Activated CD4-positive, CD25-positive, alpha-beta regulatory T cell treated with anti-CD3 and anti-CD28 coated beads, Interleukin-2, amount 50 U/mL, for 72 hours (primary cell): ENCODE measurements at regions not wholly inside any gene's neighbourhood (a gene's known extent, or its start where the extent isn't known, plus 50 kb on each side); places are given as distances from the start of the nearest gene placed in this dataset.

Experiments used
- DNase-seq: peaks from one replicate; pipeline ENCODE4 v3.0.0; 2021

GRCh38 chr13:107370015-107370785, 802.3 kb upstream of the ARGLU1 start:
- no peak for DNase-seq

- no peak for DNase-seq
Measured at GRCh38 chr13:107367258-107367657, 799.3 kb upstream of the ARGLU1 start.

GRCh38 chr13:107365466-107366215, 797.7 kb upstream of the ARGLU1 start:
- DNase-seq, result no peak

GRCh38 chr13:107364658-107365057, 796.7 kb upstream of the ARGLU1 start:
- DNase-seq, result no peak

GRCh38 chr13:107361666-107362065, 793.7 kb upstream of the ARGLU1 start:
- DNase-seq, result no peak

- no peak for DNase-seq
Measured at GRCh38 chr13:107360010-107360409, 792.1 kb upstream of the ARGLU1 start.

- no peak for DNase-seq
Measured at GRCh38 chr13:107358866-107359265, 790.9 kb upstream of the ARGLU1 start.

- DNase-seq, result no peak
Measured at GRCh38 chr13:107351305-107351704, 783.4 kb upstream of the ARGLU1 start.

- no peak for DNase-seq
Measured at GRCh38 chr13:107348925-107349324, 781.0 kb upstream of the ARGLU1 start.

- no peak for DNase-seq
Measured at GRCh38 chr13:107348471-107348870, 780.5 kb upstream of the ARGLU1 start.

GRCh38 chr13:107347641-107348369, 779.9 kb upstream of the ARGLU1 start:
- no peak for DNase-seq

GRCh38 chr13:107342747-107343146, 774.8 kb upstream of the ARGLU1 start:
- DNase-seq, result no peak

GRCh38 chr13:107339209-107339608, 771.3 kb upstream of the ARGLU1 start:
- no peak for DNase-seq

GRCh38 chr13:107332188-107332587, 764.3 kb upstream of the ARGLU1 start:
- DNase-seq, result no peak

- no peak for DNase-seq
Measured at GRCh38 chr13:107331359-107331758, 763.4 kb upstream of the ARGLU1 start.

GRCh38 chr13:107330484-107330883, 762.5 kb upstream of the ARGLU1 start:
- DNase-seq, result no peak

GRCh38 chr13:107329991-107330390, 762.1 kb upstream of the ARGLU1 start:
- no peak for DNase-seq

- no peak for DNase-seq
Measured at GRCh38 chr13:107324416-107325204, 756.7 kb upstream of the ARGLU1 start.

- DNase-seq, result no peak
Measured at GRCh38 chr13:107322228-107322627, 754.3 kb upstream of the ARGLU1 start.

- no peak for DNase-seq
Measured at GRCh38 chr13:107305178-107305577, 737.2 kb upstream of the ARGLU1 start.

- DNase-seq, result no peak
Measured at GRCh38 chr13:107301724-107302374, 733.9 kb upstream of the ARGLU1 start.

GRCh38 chr13:107299717-107300116, 731.8 kb upstream of the ARGLU1 start:
- DNase-seq, result no peak
